ENCODE measurements at regions not wholly inside any gene's neighbourhood (a gene's known extent, or its start where the extent isn't known, plus 50 kb on each side); places are given as distances from the start of the nearest gene placed in this dataset.
A peak's percentile ranks its signal among the peaks of the same experiment; 100 is the strongest.

GRCh38 chr15:68871507-68871906, 50.8 kb upstream of the ANP32A start:
- DNase-seq = no peak

- no peak for DNase-seq
These were observed 54.1 kb upstream of the ANP32A start for GRCh38 chr15:68874788-68875187.

- peak; percentile 81 for DNase-seq
These were observed 54.8 kb upstream of the SPESP1 start for GRCh38 chr15:68875377-68876116.

- DNase-seq = no peak
These were observed 52.7 kb upstream of the SPESP1 start for GRCh38 chr15:68877626-68878025.

GRCh38 chr15:68880382-68880781, 49.9 kb upstream of the SPESP1 start:
- no peak for DNase-seq
